SH-SY5Y (cell line): ENCODE measurements at regions not wholly inside any gene's neighbourhood (a gene's known extent, or its start where the extent isn't known, plus 50 kb on each side); places are given as distances from the start of the nearest gene placed in this dataset.

ENCODE experiments used
- GATA2 ChIP-seq: IDR thresholded peaks from 2 replicates; pipeline ENCODE4 v1.6.1; 2011; ENCODE audit warnings: mild to moderate bottlenecking, low read depth, low read length
- GATA3 ChIP-seq: IDR thresholded peaks from 2 replicates; pipeline ENCODE4 v1.6.1; 2011; ENCODE audit warnings: low read depth, mild to moderate bottlenecking, low read length, moderate library complexity

- TF ChIP-seq GATA3 = no peak
- no peak for TF ChIP-seq GATA2
Observed at GRCh38 chr9:17003576-17004240, 131.1 kb upstream of the CNTLN start.

- no peak for TF ChIP-seq GATA2
- no peak for TF ChIP-seq GATA3
Observed at GRCh38 chr9:16996901-16997491, 126.5 kb upstream of the BNC2 start.

- no peak for TF ChIP-seq GATA3
- no peak for TF ChIP-seq GATA2
Observed at GRCh38 chr9:16992138-16992537, 121.7 kb upstream of the BNC2 start.

- TF ChIP-seq GATA2 (no peak), GATA3 (no peak)
Observed at GRCh38 chr9:16987026-16987425, 116.6 kb upstream of the BNC2 start.

GRCh38 chr9:16986556-16986955 is 116.1 kb upstream of the BNC2 start:
- TF ChIP-seq GATA3 (no peak), GATA2 (no peak)

- TF ChIP-seq GATA2 (no peak), GATA3 (no peak)
Observed at GRCh38 chr9:16985559-16986348, 115.3 kb upstream of the BNC2 start.

GRCh38 chr9:16982780-16983310 is 112.4 kb upstream of the BNC2 start:
- TF ChIP-seq GATA2 = no peak
- no peak for TF ChIP-seq GATA3

- TF ChIP-seq GATA3 = no peak
- no peak for TF ChIP-seq GATA2
Observed at GRCh38 chr9:16976427-16976826, 106.0 kb upstream of the BNC2 start.

GRCh38 chr9:16974436-16974835 is 104.0 kb upstream of the BNC2 start:
- no peak for TF ChIP-seq GATA3

GRCh38 chr9:16970321-16970720 is 99.9 kb upstream of the BNC2 start:
- TF ChIP-seq GATA2 (no peak), GATA3 (no peak)

- TF ChIP-seq GATA3 (no peak), GATA2 (no peak)
Observed at GRCh38 chr9:16964228-16964627, 93.8 kb upstream of the BNC2 start.

GRCh38 chr9:16960084-16960483 is 89.6 kb upstream of the BNC2 start:
- TF ChIP-seq GATA3 (no peak), GATA2 (no peak)

- TF ChIP-seq GATA3 = no peak
- TF ChIP-seq GATA2 = no peak
Observed at GRCh38 chr9:16959391-16959790, 88.9 kb upstream of the BNC2 start.

- no peak for TF ChIP-seq GATA3
- no peak for TF ChIP-seq GATA2
Observed at GRCh38 chr9:16954040-16954439, 83.6 kb upstream of the BNC2 start.

- no peak for TF ChIP-seq GATA2
- no peak for TF ChIP-seq GATA3
Observed at GRCh38 chr9:16951502-16951901, 81.0 kb upstream of the BNC2 start.
